ENCODE measurements at regions not wholly inside any gene's neighbourhood (a gene's known extent, or its start where the extent isn't known, plus 50 kb on each side); places are given as distances from the start of the nearest gene placed in this dataset.
"Not testable (repeated sequence)": the region's sequence is repeated elsewhere in the genome, so short reads cannot be mapped to it uniquely, and the experiment has no call there.

GRCh38 chr13:95404141-95404882 lies 103.1 kb upstream of the ABCC4 start:
- ATAC-seq (peak; percentile 84 to 87), DNase-seq (ENCODE audit: low spot score) (peak; percentile 74)
- H3K9me3 Mint-ChIP-seq, result no peaks in the 10 kb centered on the region
- H3K4me3 Mint-ChIP-seq, result peak overlapping the region; percentile 89
- H3K4me1 Mint-ChIP-seq (ENCODE audit: low read depth in 2 of 2), result peaks cover 5 to 9% of the 10 kb centered on the region in 2 donors
- H3K27me3 Mint-ChIP-seq, result peaks cover 7 to 8% of the 10 kb centered on the region in 2 donors
- H3K36me3 Mint-ChIP-seq, result no peaks in the 10 kb centered on the region
- H3K27ac Mint-ChIP-seq, result no peak overlapping the region

GRCh38 chr13:95406176-95406575 lies 104.9 kb upstream of the ABCC4 start:
- H3K4me1 Mint-ChIP-seq (ENCODE audit: low read depth in 2 of 2), result peaks cover 5 to 9% of the 10 kb centered on the region in 2 donors
- H3K9me3 Mint-ChIP-seq, result no peaks in the 10 kb centered on the region
- ATAC-seq, result no peak
- no peak for DNase-seq (ENCODE audit: low spot score)
- H3K27ac Mint-ChIP-seq, result no peak overlapping the region
- H3K4me3 Mint-ChIP-seq, result no peak overlapping the region
- H3K27me3 Mint-ChIP-seq, result peaks cover 7 to 8% of the 10 kb centered on the region in 2 donors
- no peaks in the 10 kb centered on the region for H3K36me3 Mint-ChIP-seq

GRCh38 chr13:95411428-95412040 lies 110.3 kb upstream of the ABCC4 start:
- ATAC-seq (no peak), DNase-seq (ENCODE audit: low spot score) (no peak)
- peaks cover 3 to 5% of the 10 kb centered on the region in 2 donors for H3K27me3 Mint-ChIP-seq
- H3K4me1 Mint-ChIP-seq (ENCODE audit: low read depth in 2 of 2), result no peaks in the 10 kb centered on the region
- no peaks in the 10 kb centered on the region for H3K36me3 Mint-ChIP-seq
- no peaks in the 10 kb centered on the region for H3K9me3 Mint-ChIP-seq
- H3K4me3 Mint-ChIP-seq, result no peak overlapping the region
- no peak overlapping the region for H3K27ac Mint-ChIP-seq

GRCh38 chr13:95418946-95419345 lies 117.7 kb upstream of the ABCC4 start:
- no peak for ATAC-seq
- H3K9me3 Mint-ChIP-seq, result no peaks in the 10 kb centered on the region

GRCh38 chr13:95420501-95420900 lies 119.2 kb upstream of the ABCC4 start:
- Mint-ChIP-seq H3K27me3 (peaks cover 6 to 28% of the 10 kb centered on the region in 2 donors), H3K27ac (no peak overlapping the region), H3K36me3 (no peaks in the 10 kb centered on the region), H3K9me3 (no peaks in the 10 kb centered on the region), H3K4me3 (no peak overlapping the region), H3K4me1 (ENCODE audit: low read depth in 2 of 2) (no peaks in the 10 kb centered on the region)
- DNase-seq (ENCODE audit: low spot score), result no peak
- ATAC-seq, result no peak

More at GRCh38 chr13:95418946-95419345, 117.7 kb upstream of the ABCC4 start:
- DNase-seq (ENCODE audit: low spot score), result no peak
- H3K27me3 Mint-ChIP-seq, result peaks cover 6 to 17% of the 10 kb centered on the region in 2 donors
- H3K4me3 Mint-ChIP-seq, result no peak overlapping the region
- no peaks in the 10 kb centered on the region for H3K36me3 Mint-ChIP-seq
- H3K27ac Mint-ChIP-seq, result no peak overlapping the region
- no peaks in the 10 kb centered on the region for H3K4me1 Mint-ChIP-seq (ENCODE audit: low read depth in 2 of 2)

- ATAC-seq, result no peak
- Mint-ChIP-seq H3K9me3 (no peaks in the 10 kb centered on the region), H3K4me3 (no peak overlapping the region), H3K27ac (no peak overlapping the region), H3K36me3 (no peaks in the 10 kb centered on the region), H3K27me3 (peaks cover 2 to 28% of the 10 kb centered on the region in 2 donors), H3K4me1 (ENCODE audit: low read depth in 2 of 2) (no peaks in the 10 kb centered on the region)
- DNase-seq (ENCODE audit: low spot score), result no peak
Observed at GRCh38 chr13:95426631-95427030, 125.4 kb upstream of the ABCC4 start.

GRCh38 chr13:95430525-95430924 lies 122.0 kb upstream of the CLDN10 start:
- H3K4me3 Mint-ChIP-seq; H3K9me3 Mint-ChIP-seq; DNase-seq (ENCODE audit: low spot score); H3K27me3 Mint-ChIP-seq; H3K36me3 Mint-ChIP-seq; ATAC-seq; H3K27ac Mint-ChIP-seq; H3K4me1 Mint-ChIP-seq (ENCODE audit: low read depth in 2 of 2): not testable (repeated sequence)

- Mint-ChIP-seq H3K9me3 (no peaks in the 10 kb centered on the region), H3K4me1 (ENCODE audit: low read depth in 2 of 2) (no peaks in the 10 kb centered on the region), H3K27me3 (peaks cover 2 to 8% of the 10 kb centered on the region in 2 donors), H3K36me3 (no peaks in the 10 kb centered on the region), H3K27ac (no peak overlapping the region), H3K4me3 (no peak overlapping the region)
- no peak for ATAC-seq
- DNase-seq (ENCODE audit: low spot score), result no peak
Observed at GRCh38 chr13:95432141-95432540, 120.4 kb upstream of the CLDN10 start.

GRCh38 chr13:95433537-95433936 lies 119.0 kb upstream of the CLDN10 start:
- no peak for ATAC-seq
- H3K4me3 Mint-ChIP-seq, result no peak overlapping the region
- no peaks in the 10 kb centered on the region for H3K36me3 Mint-ChIP-seq
- no peaks in the 10 kb centered on the region for H3K4me1 Mint-ChIP-seq (ENCODE audit: low read depth in 2 of 2)
- H3K9me3 Mint-ChIP-seq, result no peaks in the 10 kb centered on the region
- no peak overlapping the region for H3K27ac Mint-ChIP-seq
- DNase-seq (ENCODE audit: low spot score), result no peak
- H3K27me3 Mint-ChIP-seq, result peaks cover 2 to 8% of the 10 kb centered on the region in 2 donors

- no peak overlapping the region for H3K4me3 Mint-ChIP-seq
- no peak overlapping the region for H3K27ac Mint-ChIP-seq
- peaks cover 2 to 7% of the 10 kb centered on the region in 2 donors for H3K27me3 Mint-ChIP-seq
- no peaks in the 10 kb centered on the region for H3K36me3 Mint-ChIP-seq
- H3K4me1 Mint-ChIP-seq (ENCODE audit: low read depth in 2 of 2), result no peaks in the 10 kb centered on the region
- no peak for ATAC-seq
- H3K9me3 Mint-ChIP-seq, result no peaks in the 10 kb centered on the region
- no peak for DNase-seq (ENCODE audit: low spot score)
Observed at GRCh38 chr13:95434111-95434510, 118.4 kb upstream of the CLDN10 start.

- H3K4me3 Mint-ChIP-seq, result no peak overlapping the region
- no peaks in the 10 kb centered on the region for H3K27me3 Mint-ChIP-seq
- DNase-seq (ENCODE audit: low spot score) (no peak), ATAC-seq (no peak)
- H3K9me3 Mint-ChIP-seq, result no peaks in the 10 kb centered on the region
- no peaks in the 10 kb centered on the region for H3K36me3 Mint-ChIP-seq
- no peak overlapping the region for H3K27ac Mint-ChIP-seq
- H3K4me1 Mint-ChIP-seq (ENCODE audit: low read depth in 2 of 2), result no peaks in the 10 kb centered on the region
Observed at GRCh38 chr13:95437561-95437960, 115.0 kb upstream of the CLDN10 start.

GRCh38 chr13:95438297-95438696 lies 114.2 kb upstream of the CLDN10 start:
- DNase-seq (ENCODE audit: low spot score), result no peak
- H3K27me3 Mint-ChIP-seq, result peaks cover 0 to 2% of the 10 kb centered on the region in 2 donors
- ATAC-seq, result no peak
- H3K9me3 Mint-ChIP-seq, result no peaks in the 10 kb centered on the region
- no peak overlapping the region for H3K27ac Mint-ChIP-seq
- no peak overlapping the region for H3K4me3 Mint-ChIP-seq
- no peaks in the 10 kb centered on the region for H3K4me1 Mint-ChIP-seq (ENCODE audit: low read depth in 2 of 2)
- H3K36me3 Mint-ChIP-seq, result no peaks in the 10 kb centered on the region

GRCh38 chr13:95440441-95441088 lies 112.0 kb upstream of the CLDN10 start:
- Mint-ChIP-seq H3K27ac (no peak overlapping the region), H3K9me3 (no peaks in the 10 kb centered on the region), H3K27me3 (peaks cover 0 to 7% of the 10 kb centered on the region in 2 donors), H3K4me3 (no peak overlapping the region), H3K4me1 (ENCODE audit: low read depth in 2 of 2) (no peaks in the 10 kb centered on the region), H3K36me3 (no peaks in the 10 kb centered on the region)
- ATAC-seq (no peak), DNase-seq (ENCODE audit: low spot score) (no peak)

GRCh38 chr13:95441326-95441725 lies 111.2 kb upstream of the CLDN10 start:
- H3K9me3 Mint-ChIP-seq, result no peaks in the 10 kb centered on the region
- H3K27ac Mint-ChIP-seq, result no peak overlapping the region
- H3K4me3 Mint-ChIP-seq, result no peak overlapping the region
- H3K4me1 Mint-ChIP-seq (ENCODE audit: low read depth in 2 of 2), result no peaks in the 10 kb centered on the region
- H3K27me3 Mint-ChIP-seq, result peaks cover 0 to 7% of the 10 kb centered on the region in 2 donors
- no peak for DNase-seq (ENCODE audit: low spot score)
- H3K36me3 Mint-ChIP-seq, result no peaks in the 10 kb centered on the region
- no peak for ATAC-seq

Data from natural killer cell treated with Interleukin-12 subunit alpha and Interleukin-12 subunit beta and Interleukin-15 and Interleukin-18, amount 100 ng/mL, for 72 hours (primary cell).